ENCODE measurements at regions not wholly inside any gene's neighbourhood (a gene's known extent, or its start where the extent isn't known, plus 50 kb on each side); places are given as distances from the start of the nearest gene placed in this dataset.

DNA sequence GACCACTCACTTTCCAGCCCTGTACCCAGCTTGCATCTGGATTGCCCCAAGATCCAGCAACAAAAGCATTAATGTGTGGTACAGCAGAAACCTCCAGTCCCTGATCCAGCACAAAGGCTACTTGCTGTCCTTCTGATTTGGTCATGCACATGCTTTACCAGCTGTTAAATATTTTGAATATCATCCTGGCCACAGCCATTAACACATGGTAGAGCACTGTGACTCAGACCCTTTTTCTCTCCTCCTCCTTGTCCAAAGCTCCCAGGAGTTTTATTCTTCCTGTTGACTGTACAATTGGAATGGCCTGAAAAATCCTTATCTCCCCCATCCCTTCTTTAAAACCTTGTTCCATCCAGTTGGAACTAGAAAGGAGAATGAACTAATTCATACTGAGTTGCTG lies 419.7 kb upstream of the TNP1 start (continued):
- TF ChIP-seq DPF2 (CRISPR knock-in tag; IDR thresholded peaks at IDR 0.05; ENCODE audit: borderline replicate concordance, low read depth), result no peak

DNA sequence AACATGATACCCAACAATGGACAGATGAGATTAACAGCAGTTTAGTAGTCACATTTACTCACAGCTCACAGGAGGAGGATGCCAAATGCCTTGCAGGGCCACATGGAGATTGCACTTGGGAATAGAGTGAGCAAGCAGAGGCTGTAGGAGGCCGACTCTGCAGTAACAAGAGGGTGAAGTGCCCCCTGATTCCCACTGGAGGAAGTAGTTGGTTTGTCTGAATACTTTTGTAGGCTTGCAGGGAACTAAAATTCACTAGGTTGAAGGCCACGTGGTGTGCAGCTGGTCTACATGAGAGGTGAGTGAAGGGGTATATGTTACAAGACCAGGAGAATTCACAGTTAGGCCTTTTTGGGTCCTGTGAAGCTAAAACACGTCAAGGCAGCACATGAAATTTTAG lies 419.3 kb upstream of the TNP1 start:
- 0 out of 5 replicates have a peak, but pooled peaks cover 0 to 3% of the 10 kb centered on the region in 2 experiments for H3K27me3 ChIP-seq (ENCODE audit: control insufficient read depth in 1 of 2, insufficient read depth in 2 of 2, low read length in 2 of 2)
- FAIRE-seq (no peak), DNase-seq (ENCODE audit: low spot score) (no peak), ATAC-seq (no peak)
- H3K4me3 ChIP-seq (replicated peaks in 1 of 3; ENCODE audit: insufficient read depth in 1 of 3, low read depth in 2 of 3, low read length in 3 of 3), result no peak overlapping the region
- H3K79me2 ChIP-seq (ENCODE audit: insufficient read depth, low read length), result no peaks in the 10 kb centered on the region
- POLR2A ChIA-PET, result no interaction called here
- TF ChIP-seq CENPX (CRISPR knock-in tag; IDR thresholded peaks at IDR 0.05), result no peak
- no peak for TF ChIP-seq EEA1 (CRISPR knock-in tag; IDR thresholded peaks at IDR 0.05; ENCODE audit: borderline replicate concordance)
- no peak for TF ChIP-seq ZMAT3 (CRISPR knock-in tag; conservative IDR thresholded peaks at IDR 0.05)
- no peak for TF ChIP-seq ZNF382 (CRISPR knock-in tag; IDR thresholded peaks at IDR 0.05; ENCODE audit: borderline replicate concordance)
- in situ Hi-C loops (cut with HindIII; ENCODE audit: extremely low pct_ligation_motif_present, low pct_unique_long_range_greater_than_20kb) (no loop called here), intact Hi-C loops (cut with micrococcal nuclease; ENCODE audit: unreplicated experiment) (no loop called here)
- no peak overlapping the region for H3K9ac ChIP-seq (ENCODE audit: insufficient read depth, low read depth, low read length)
- 0% methylated on average over 3 of the region's 3 CpGs for WGBS (ENCODE audit: low lambda C conversion rate)
- no peak overlapping the region for H2AFZ ChIP-seq (ENCODE audit: low read length)
- no peak overlapping the region for H3K27ac ChIP-seq (ENCODE audit: extremely low read length, insufficient read depth, low read length)
- H3K4me1 ChIP-seq (ENCODE audit: insufficient read depth, low read length), result no peaks in the 10 kb centered on the region
- CTCF ChIA-PET (ENCODE audit: low intra/inter-chr PET ratio, low total read pairs), result no interaction called here
- no TSS peak for BruUV-seq (replicated peaks)
- no peaks in the 10 kb centered on the region for H3K9me3 ChIP-seq (ENCODE audit: low read length)
- H3K4me2 ChIP-seq (ENCODE audit: low read depth, low read length), result no peak overlapping the region
- no peaks in the 10 kb centered on the region for H3K36me3 ChIP-seq (replicated peaks in 1 of 2; ENCODE audit: control insufficient read depth in 1 of 2, insufficient read depth in 2 of 2, low read length in 2 of 2)
- no peaks in the 10 kb centered on the region for H4K20me1 ChIP-seq (ENCODE audit: insufficient read depth, low read length)

DNA sequence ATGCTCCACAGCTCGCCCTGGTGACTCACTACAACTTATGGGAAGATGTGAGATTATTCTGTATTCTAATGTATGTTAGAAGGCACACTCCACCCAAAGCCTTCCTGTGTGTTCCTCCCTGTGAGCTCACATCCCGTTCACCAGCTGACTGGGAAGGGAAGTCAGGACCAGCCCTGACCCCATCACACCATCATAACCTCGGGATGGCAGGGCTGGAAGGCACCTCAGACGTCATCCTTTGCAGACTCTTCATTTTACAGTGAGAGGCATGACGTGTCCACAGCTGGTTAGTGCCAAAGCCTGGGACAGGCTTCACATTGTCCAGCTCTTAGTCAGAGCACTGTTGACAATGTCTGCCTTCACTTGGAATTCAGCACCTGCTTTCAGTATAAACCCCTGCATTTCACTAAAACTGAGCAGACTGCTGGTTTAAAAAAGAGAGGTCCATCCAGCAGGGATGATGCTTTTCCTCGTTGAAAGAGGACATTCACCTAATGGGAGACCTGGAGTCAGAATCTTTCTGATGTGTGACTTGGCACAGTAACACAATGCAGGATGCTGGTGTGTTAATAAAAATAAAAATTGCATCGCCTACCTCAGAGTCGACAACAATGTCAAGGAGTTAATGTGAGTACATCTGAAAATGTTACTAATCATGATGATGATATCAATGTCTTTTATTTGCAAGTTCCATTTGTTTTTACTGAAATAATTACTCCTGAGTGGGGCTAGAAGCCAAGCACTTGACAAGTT lies 418.0 kb upstream of the TNP1 start:
- H3K27me3 ChIP-seq (ENCODE audit: control insufficient read depth in 1 of 2, insufficient read depth in 2 of 2, low read length in 2 of 2), result no peaks in the 10 kb centered on the region
- ATAC-seq (peak; percentile 28; the same call in 1 of the 3 replicates), FAIRE-seq (no peak), DNase-seq (ENCODE audit: low spot score) (peak; percentile 11)
- WGBS (ENCODE audit: low lambda C conversion rate), result 1% methylated on average over 8 of the region's 8 CpGs
- no peaks in the 10 kb centered on the region for H4K20me1 ChIP-seq (ENCODE audit: insufficient read depth, low read length)
- no peak overlapping the region for H3K4me2 ChIP-seq (ENCODE audit: low read depth, low read length)
- no peak overlapping the region for H3K9ac ChIP-seq (ENCODE audit: insufficient read depth, low read depth, low read length)
- H3K36me3 ChIP-seq (replicated peaks in 1 of 2; ENCODE audit: control insufficient read depth in 1 of 2, insufficient read depth in 2 of 2, low read length in 2 of 2), result no peaks in the 10 kb centered on the region
- ChIA-PET POLR2A (no interaction called here), CTCF (ENCODE audit: low intra/inter-chr PET ratio, low total read pairs) (no interaction called here)
- no peaks in the 10 kb centered on the region for H3K4me1 ChIP-seq (ENCODE audit: insufficient read depth, low read length)
- TF ChIP-seq, protein P1, sequence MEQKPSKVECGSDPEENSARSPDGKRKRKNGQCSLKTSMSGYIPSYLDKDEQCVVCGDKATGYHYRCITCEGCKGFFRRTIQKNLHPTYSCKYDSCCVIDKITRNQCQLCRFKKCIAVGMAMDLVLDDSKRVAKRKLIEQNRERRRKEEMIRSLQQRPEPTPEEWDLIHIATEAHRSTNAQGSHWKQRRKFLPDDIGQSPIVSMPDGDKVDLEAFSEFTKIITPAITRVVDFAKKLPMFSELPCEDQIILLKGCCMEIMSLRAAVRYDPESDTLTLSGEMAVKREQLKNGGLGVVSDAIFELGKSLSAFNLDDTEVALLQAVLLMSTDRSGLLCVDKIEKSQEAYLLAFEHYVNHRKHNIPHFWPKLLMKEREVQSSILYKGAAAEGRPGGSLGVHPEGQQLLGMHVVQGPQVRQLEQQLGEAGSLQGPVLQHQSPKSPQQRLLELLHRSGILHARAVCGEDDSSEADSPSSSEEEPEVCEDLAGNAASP (CRISPR knock-in tag; IDR thresholded peaks at IDR 0.05; ENCODE audit: borderline replicate concordance), result no peak
- TF ChIP-seq ZNF180 (CRISPR knock-in tag; IDR thresholded peaks at IDR 0.05; ENCODE audit: borderline replicate concordance, low read depth), result no peak
- peak; percentile 50; the same call in 1 of the 2 replicates for TF ChIP-seq FOSL2 (CRISPR knock-in tag; IDR thresholded peaks at IDR 0.05)
- TF ChIP-seq CREB1 (IDR thresholded peaks at IDR 0.05), result peak; percentile 83
- TF ChIP-seq CREB1 (CRISPR knock-in tag; IDR thresholded peaks at IDR 0.05), result no peak
- peak; percentile 61; the same call in 1 of the 2 replicates for TF ChIP-seq ZBTB21 (CRISPR knock-in tag; IDR thresholded peaks at IDR 0.05)
- in situ Hi-C loops (cut with HindIII; ENCODE audit: extremely low pct_ligation_motif_present, low pct_unique_long_range_greater_than_20kb), result no loop called here
- no TSS peak for BruUV-seq (replicated peaks)
- intact Hi-C loops (cut with micrococcal nuclease; ENCODE audit: unreplicated experiment), result no loop called here
- H3K27ac ChIP-seq (ENCODE audit: extremely low read length, insufficient read depth, low read length), result no peak overlapping the region
- no peak overlapping the region for H3K4me3 ChIP-seq (replicated peaks in 1 of 3; ENCODE audit: insufficient read depth in 1 of 3, low read depth in 2 of 3, low read length in 3 of 3)
- no peak overlapping the region for H2AFZ ChIP-seq (ENCODE audit: low read length)
- H3K9me3 ChIP-seq (ENCODE audit: low read length), result no peaks in the 10 kb centered on the region
- no peaks in the 10 kb centered on the region for H3K79me2 ChIP-seq (ENCODE audit: insufficient read depth, low read length)
